ENCODE measurements at regions not wholly inside any gene's neighbourhood (a gene's known extent, or its start where the extent isn't known, plus 50 kb on each side); places are given as distances from the start of the nearest gene placed in this dataset.

GRCh38 chr1:234554218-234554697 is 55.7 kb downstream of the IRF2BP2 start:
- TF ChIP-seq EZH2 (IDR thresholded peaks at IDR 0.05; ENCODE audit: low read length) = no peak
- TF ChIP-seq CTCF (optimal IDR thresholded peaks at IDR 0.05 in 1 of 3, IDR thresholded peaks at IDR 0.05 in 1 of 3, conservative IDR thresholded peaks at IDR 0.05 in 1 of 3; ENCODE audit: extremely low read depth in 1 of 3, insufficient read depth in 2 of 3, low read length in 3 of 3) = no peak

All from keratinocyte (primary cell).